K562 (cell line): ENCODE measurements at regions not wholly inside any gene's neighbourhood (a gene's known extent, or its start where the extent isn't known, plus 50 kb on each side); places are given as distances from the start of the nearest gene placed in this dataset.

Experiments used
- ATAC-seq: fragments of 200-7000 bp; cut with Tn5 transposase; 3 replicates; pipeline ENCODE4 v1.9.1; 2020; ENCODE audit warnings: moderate library complexity
- BruUV-seq: library from RNA; stranded (reverse); fragments of 400-500 nt; replicated peaks from 2 replicates; lab custom pipeline; 2021; lab: Mats Ljungman, UMichigan
- CTCF ChIA-PET: fragments of 300-600 bp; formaldehyde crosslinking; extraction: SDS; loops from one replicate; lab custom pipeline; 2021; ENCODE audit warnings: low intra/inter-chr PET ratio; lab: Yijun Ruan, JAX
- POLR2A ChIA-PET: fragments of 300-600, 350-650 bp; sonication (Branson Sonifier 250); formaldehyde crosslinking; extraction: SDS; loops from one replicate; lab custom pipeline; 2021; ENCODE audit warnings: antibody characterized with exemption, inconsistent platforms; lab: Yijun Ruan, JAX
- DNase-seq, 4 experiments: peaks; one replicate each; pipeline versions ENCODE4 v3.0.0 to v3.0.0-alpha.2; 2011 to 2018; ENCODE audit warnings: low spot score in 3 of 4, mixed read lengths in 3 of 4; ENCODE audit errors: extremely low read depth in 1 of 4
- FAIRE-seq: peaks from 2 replicates; lab custom pipeline; 2011; peaks lifted over from hg19 to GRCh38; lab: Jason Lieb, UNC
- H2AFZ ChIP-seq: 2 replicates; pipeline ENCODE4 v1.6.0; 2011; ENCODE audit warnings: low read depth, low read length, control low read depth, inconsistent platforms
- H3K27ac ChIP-seq: fragments of 200-600 bp; 3 replicates; pipeline ENCODE4 v1.8.0; 2011; ENCODE audit warnings: low read depth, mild to moderate bottlenecking, control low read depth, inconsistent platforms, low read length, moderate library complexity, mixed read lengths; ENCODE audit errors: extremely low read depth
- H3K27me3 ChIP-seq, 2 experiments: fragments of 300-600 bp in 1 of 2; 2 replicates in 1 of 2; 3 replicates in 1 of 2; pipeline versions ENCODE4 v1.6.0 to v1.8.0; 2011; ENCODE audit warnings: inconsistent platforms in 2 of 2, low read length in 2 of 2, mild to moderate bottlenecking in 1 of 2, mixed read lengths in 1 of 2, moderate library complexity in 1 of 2; ENCODE audit not compliant: control insufficient read depth in 2 of 2, insufficient read depth in 2 of 2
- H3K36me3 ChIP-seq: fragments of 300-600 bp; 3 replicates; pipeline ENCODE4 v1.8.0; 2011; ENCODE audit warnings: mild to moderate bottlenecking, low read length, inconsistent platforms; ENCODE audit not compliant: control insufficient read depth, insufficient read depth
- H3K4me1 ChIP-seq, 2 experiments: fragments of 200-600 bp in 1 of 2; replicated peaks in 1 of 2; 2 replicates in 1 of 2; 3 replicates in 1 of 2; pipeline versions ENCODE4 v1.5.1 to v1.8.0; 2011; ENCODE audit warnings: inconsistent platforms in 2 of 2, low read length in 2 of 2, mild to moderate bottlenecking in 1 of 2, mixed read lengths in 1 of 2, moderate library complexity in 1 of 2; ENCODE audit not compliant: control insufficient read depth in 2 of 2, insufficient read depth in 2 of 2
- H3K4me2 ChIP-seq: 2 replicates; pipeline ENCODE4 v1.6.1; 2011; ENCODE audit warnings: low read length, control low read depth, inconsistent platforms, mixed read lengths; ENCODE audit not compliant: insufficient read depth
- H3K4me3 ChIP-seq: fragments of 200-600 bp; sonication (generic), shearing (Covaris generic); 2 replicates; pipeline ENCODE4 v1.5.1; 2016; ENCODE audit warnings: control low read depth, inconsistent platforms
- H3K79me2 ChIP-seq: fragments of 200-600 bp; 3 replicates; pipeline ENCODE4 v1.8.0; 2011; ENCODE audit warnings: low read length, inconsistent platforms; ENCODE audit not compliant: control insufficient read depth, insufficient read depth
- H3K9ac ChIP-seq, 2 experiments: 2 replicates each; pipeline versions ENCODE4 v1.6.0 to v1.6.1; 2011; ENCODE audit warnings: low read depth in 2 of 2, low read length in 2 of 2, control low read depth in 1 of 2, inconsistent platforms in 1 of 2, mild to moderate bottlenecking in 1 of 2, mixed read lengths in 1 of 2; ENCODE audit not compliant: insufficient read depth in 1 of 2
- H3K9me1 ChIP-seq: one replicate; pipeline ENCODE4 v1.6.0; 2011; ENCODE audit warnings: inconsistent platforms, mild to moderate bottlenecking, low read length, moderate library complexity; ENCODE audit not compliant: control insufficient read depth, insufficient read depth
- H3K9me3 ChIP-seq: replicated peaks from 2 replicates; pipeline ENCODE4 v1.5.1; 2011; ENCODE audit warnings: low read depth, low read length, inconsistent platforms; ENCODE audit not compliant: control insufficient read depth, insufficient read depth
- H4K20me1 ChIP-seq: replicated peaks from 2 replicates; pipeline ENCODE4 v1.6.1; 2011; ENCODE audit warnings: low read length, inconsistent platforms, mixed read lengths; ENCODE audit not compliant: control insufficient read depth, insufficient read depth
- WGBS: fragments of 100-300 bp; shearing (Covaris generic); methylation state at CpG from one replicate; pipeline ENCODE4 v1.1.6; 2016; ENCODE audit warnings: low coverage, mixed read lengths; ENCODE audit not compliant: insufficient coverage; ENCODE audit errors: missing lambda C conversion rate; 5-methylcytosine and 5-hydroxymethylcytosine counted together
- in situ Hi-C: fragments of 300-500 bp; cut with MboI; formaldehyde crosslinking; loops from 4 replicates; pipeline ENCODE4 v1.15.0; 2018; ENCODE audit warnings: inconsistent platforms, mixed read lengths
- intact Hi-C: fragments of 100-400 bp; cut with micrococcal nuclease; formaldehyde crosslinking; loops from 2 replicates; pipeline ENCODE4 v1.14.2; 2022
- TF ChIP-seq, protein P1 (sequence below): sonication (generic); formaldehyde crosslinking; IDR thresholded peaks from 2 replicates; pipeline ENCODE4 v1.8.0; 2022; ENCODE audit warnings: missing genetic modification reagents, mild to moderate bottlenecking, borderline replicate concordance
- TF ChIP-seq, protein P2 (sequence below): sonication (generic); formaldehyde crosslinking; IDR thresholded peaks from 2 replicates; pipeline ENCODE4 v1.8.1; 2022; ENCODE audit warnings: missing genetic modification reagents

DNA sequence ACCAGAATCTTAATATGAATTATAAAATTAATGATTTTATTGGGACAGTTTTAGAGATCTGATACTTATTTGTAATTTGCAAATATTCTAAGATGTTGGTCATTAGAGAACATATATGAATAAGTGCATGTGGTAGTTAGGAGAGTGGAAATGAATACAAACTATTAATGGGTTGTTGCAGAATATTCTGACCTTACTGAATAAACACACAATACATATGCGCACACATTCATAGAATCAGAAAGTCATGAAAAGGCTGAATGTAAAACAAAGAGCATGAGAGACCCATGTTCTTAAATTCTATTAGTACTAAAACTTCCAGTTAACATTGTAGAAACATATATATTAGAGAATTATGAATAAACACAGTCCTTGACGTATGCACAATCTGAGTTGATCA is 301.7 kb upstream of the TRAM1L1 start:
- H3K9me3 ChIP-seq = no peaks in the 10 kb centered on the region
- no peak overlapping the region for H2AFZ ChIP-seq
- no peaks in the 10 kb centered on the region for H3K4me1 ChIP-seq
- intact Hi-C loops (no loop called here), in situ Hi-C loops (no loop called here)
- no peaks in the 10 kb centered on the region for H3K9me1 ChIP-seq
- no peak overlapping the region for H3K4me3 ChIP-seq
- ChIA-PET CTCF (no interaction called here), POLR2A (no interaction called here)
- H3K27ac ChIP-seq = no peak overlapping the region
- DNase-seq (no peak), FAIRE-seq (no peak), ATAC-seq (no peak)
- no peaks in the 10 kb centered on the region for H3K27me3 ChIP-seq
- TF ChIP-seq, protein P1, sequence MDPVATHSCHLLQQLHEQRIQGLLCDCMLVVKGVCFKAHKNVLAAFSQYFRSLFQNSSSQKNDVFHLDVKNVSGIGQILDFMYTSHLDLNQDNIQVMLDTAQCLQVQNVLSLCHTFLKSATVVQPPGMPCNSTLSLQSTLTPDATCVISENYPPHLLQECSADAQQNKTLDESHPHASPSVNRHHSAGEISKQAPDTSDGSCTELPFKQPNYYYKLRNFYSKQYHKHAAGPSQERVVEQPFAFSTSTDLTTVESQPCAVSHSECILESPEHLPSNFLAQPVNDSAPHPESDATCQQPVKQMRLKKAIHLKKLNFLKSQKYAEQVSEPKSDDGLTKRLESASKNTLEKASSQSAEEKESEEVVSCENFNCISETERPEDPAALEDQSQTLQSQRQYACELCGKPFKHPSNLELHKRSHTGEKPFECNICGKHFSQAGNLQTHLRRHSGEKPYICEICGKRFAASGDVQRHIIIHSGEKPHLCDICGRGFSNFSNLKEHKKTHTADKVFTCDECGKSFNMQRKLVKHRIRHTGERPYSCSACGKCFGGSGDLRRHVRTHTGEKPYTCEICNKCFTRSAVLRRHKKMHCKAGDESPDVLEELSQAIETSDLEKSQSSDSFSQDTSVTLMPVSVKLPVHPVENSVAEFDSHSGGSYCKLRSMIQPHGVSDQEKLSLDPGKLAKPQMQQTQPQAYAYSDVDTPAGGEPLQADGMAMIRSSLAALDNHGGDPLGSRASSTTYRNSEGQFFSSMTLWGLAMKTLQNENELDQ (CRISPR knock-in tag) = no peak
- TF ChIP-seq, protein P2, sequence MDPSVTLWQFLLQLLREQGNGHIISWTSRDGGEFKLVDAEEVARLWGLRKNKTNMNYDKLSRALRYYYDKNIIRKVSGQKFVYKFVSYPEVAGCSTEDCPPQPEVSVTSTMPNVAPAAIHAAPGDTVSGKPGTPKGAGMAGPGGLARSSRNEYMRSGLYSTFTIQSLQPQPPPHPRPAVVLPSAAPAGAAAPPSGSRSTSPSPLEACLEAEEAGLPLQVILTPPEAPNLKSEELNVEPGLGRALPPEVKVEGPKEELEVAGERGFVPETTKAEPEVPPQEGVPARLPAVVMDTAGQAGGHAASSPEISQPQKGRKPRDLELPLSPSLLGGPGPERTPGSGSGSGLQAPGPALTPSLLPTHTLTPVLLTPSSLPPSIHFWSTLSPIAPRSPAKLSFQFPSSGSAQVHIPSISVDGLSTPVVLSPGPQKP (CRISPR knock-in tag) = no peak
- H3K36me3 ChIP-seq = no peaks in the 10 kb centered on the region
- H3K4me2 ChIP-seq = no peak overlapping the region
- BruUV-seq = no TSS peak
- 0% methylated on average over 2 of the region's 2 CpGs for WGBS
- H3K79me2 ChIP-seq = no peaks in the 10 kb centered on the region
- no peaks in the 10 kb centered on the region for H4K20me1 ChIP-seq
- no peak overlapping the region for H3K9ac ChIP-seq
